KMS-11 (cell line): ENCODE measurements at regions not wholly inside any gene's neighbourhood (a gene's known extent, or its start where the extent isn't known, plus 50 kb on each side); places are given as distances from the start of the nearest gene placed in this dataset.

Experiments
- H2AFZ ChIP-seq: fragments of 200-600 bp; sonication (generic); 2 replicates; pipeline ENCODE4 v1.6.1; 2016; ENCODE audit warnings: antibody characterized with exemption, mixed run types, low read depth
- H3K27ac ChIP-seq: fragments of 200-600 bp; sonication (generic); 2 replicates; pipeline ENCODE4 v1.6.1; 2016; ENCODE audit warnings: mild to moderate bottlenecking, mixed run types
- H3K27me3 ChIP-seq: fragments of 200-600 bp; sonication (generic); 2 replicates; pipeline ENCODE4 v1.6.1; 2017; ENCODE audit warnings: mild to moderate bottlenecking, low read depth, mixed run types, moderate library complexity; ENCODE audit not compliant: insufficient read depth
- H3K36me3 ChIP-seq: fragments of 200-600 bp; sonication (generic); 2 replicates; pipeline ENCODE4 v1.6.1; 2017; ENCODE audit warnings: mild to moderate bottlenecking, mixed run types; ENCODE audit not compliant: insufficient read depth
- H3K4me1 ChIP-seq: fragments of 200-600 bp; sonication (generic); 2 replicates; pipeline ENCODE4 v1.6.1; 2016; ENCODE audit warnings: mild to moderate bottlenecking, low read depth, mixed run types; ENCODE audit not compliant: poor library complexity, severe bottlenecking
- H3K4me2 ChIP-seq: fragments of 200-600 bp; sonication (generic); 2 replicates; pipeline ENCODE4 v1.7.0; 2016; ENCODE audit warnings: mild to moderate bottlenecking, mixed run types
- H3K4me3 ChIP-seq: fragments of 200-600 bp; sonication (generic); IDR thresholded peaks from 2 replicates; pipeline ENCODE4 v1.6.1; 2017; ENCODE audit warnings: low read depth, low read length, mixed read lengths; ENCODE audit not compliant: insufficient read depth
- H3K79me2 ChIP-seq: fragments of 200-600 bp; sonication (generic); 2 replicates; pipeline ENCODE4 v1.6.1; 2016; ENCODE audit warnings: low read depth, mixed run types; ENCODE audit not compliant: insufficient read depth
- H3K9ac ChIP-seq: fragments of 200-600 bp; sonication (generic); 2 replicates; pipeline ENCODE4 v1.6.1; 2016; ENCODE audit warnings: mild to moderate bottlenecking, mixed run types
- H4K20me1 ChIP-seq: fragments of 200-600 bp; sonication (generic); 2 replicates; pipeline ENCODE4 v1.6.1; 2016; ENCODE audit warnings: mild to moderate bottlenecking, mixed run types; ENCODE audit not compliant: insufficient read depth
- CTCF ChIP-seq: fragments of 200-600 bp; sonication (generic); conservative IDR thresholded peaks from 2 replicates; pipeline ENCODE4 v1.6.1; 2017; ENCODE audit warnings: low read depth, mild to moderate bottlenecking, antibody characterized with exemption, low read length, moderate library complexity, mixed read lengths

GRCh38 chr14:38342803-38343202, 86.9 kb upstream of the CLEC14A start:
- no peak overlapping the region for H2AFZ ChIP-seq
- H3K9ac ChIP-seq = no peak overlapping the region
- no peaks in the 10 kb centered on the region for H3K79me2 ChIP-seq
- H4K20me1 ChIP-seq = no peaks in the 10 kb centered on the region
- no peaks in the 10 kb centered on the region for H3K4me1 ChIP-seq
- no peak overlapping the region for H3K4me2 ChIP-seq
- TF ChIP-seq CTCF = no peak
- no peaks in the 10 kb centered on the region for H3K36me3 ChIP-seq
- H3K27ac ChIP-seq = no peak overlapping the region
- no peaks in the 10 kb centered on the region for H3K27me3 ChIP-seq
- H3K4me3 ChIP-seq = no peak overlapping the region

- TF ChIP-seq CTCF = no peak
- Histone ChIP-seq H3K27ac (no peak overlapping the region), H2AFZ (no peak overlapping the region)
Observed at GRCh38 chr14:38339696-38340095, 83.8 kb upstream of the CLEC14A start.

GRCh38 chr14:38336298-38336697, 80.4 kb upstream of the CLEC14A start:
- Histone ChIP-seq H2AFZ (no peak overlapping the region), H3K4me1 (no peaks in the 10 kb centered on the region), H3K9ac (no peak overlapping the region), H3K27ac (no peak overlapping the region), H3K36me3 (no peaks in the 10 kb centered on the region), H3K4me2 (no peak overlapping the region), H3K27me3 (no peaks in the 10 kb centered on the region), H4K20me1 (no peaks in the 10 kb centered on the region), H3K79me2 (no peaks in the 10 kb centered on the region), H3K4me3 (no peak overlapping the region)
- no peak for TF ChIP-seq CTCF

More at GRCh38 chr14:38339696-38340095, 83.8 kb upstream of the CLEC14A start:
- Histone ChIP-seq H3K9ac (no peak overlapping the region), H3K79me2 (no peaks in the 10 kb centered on the region), H3K4me1 (no peaks in the 10 kb centered on the region), H3K36me3 (no peaks in the 10 kb centered on the region), H4K20me1 (no peaks in the 10 kb centered on the region), H3K4me3 (no peak overlapping the region), H3K27me3 (no peaks in the 10 kb centered on the region), H3K4me2 (no peak overlapping the region)

- Histone ChIP-seq H3K36me3 (no peaks in the 10 kb centered on the region), H3K27me3 (no peaks in the 10 kb centered on the region), H4K20me1 (no peaks in the 10 kb centered on the region), H3K9ac (no peak overlapping the region), H2AFZ (no peak overlapping the region), H3K4me2 (no peak overlapping the region), H3K27ac (no peak overlapping the region), H3K79me2 (no peaks in the 10 kb centered on the region), H3K4me3 (no peak overlapping the region), H3K4me1 (no peaks in the 10 kb centered on the region)
- TF ChIP-seq CTCF = no peak
Observed at GRCh38 chr14:38330275-38330674, 74.4 kb upstream of the CLEC14A start.
